ENCODE measurements at regions not wholly inside any gene's neighbourhood (a gene's known extent, or its start where the extent isn't known, plus 50 kb on each side); places are given as distances from the start of the nearest gene placed in this dataset.

DNA sequence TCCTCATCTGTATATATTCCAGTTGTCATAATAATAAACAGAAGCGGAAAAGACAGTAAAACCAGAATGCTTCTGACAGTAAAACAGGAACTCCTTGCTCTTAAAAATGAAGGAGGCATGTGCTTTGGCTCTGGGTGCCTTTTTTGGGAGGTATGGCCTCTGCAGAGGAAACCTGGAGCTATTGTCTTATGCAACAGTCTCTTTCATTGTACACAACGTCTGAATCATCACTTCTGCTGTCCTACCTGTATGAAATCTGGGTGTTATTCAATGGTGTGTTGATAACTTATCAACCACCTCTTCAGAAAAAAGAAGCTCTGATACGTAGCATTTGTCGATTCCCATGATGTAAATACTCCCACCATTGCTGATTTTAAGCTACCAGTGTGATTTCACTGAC lies 64.8 kb downstream of the CDCA7 start:
- DNase-seq, result no peak
- no peak for ATAC-seq

DNA sequence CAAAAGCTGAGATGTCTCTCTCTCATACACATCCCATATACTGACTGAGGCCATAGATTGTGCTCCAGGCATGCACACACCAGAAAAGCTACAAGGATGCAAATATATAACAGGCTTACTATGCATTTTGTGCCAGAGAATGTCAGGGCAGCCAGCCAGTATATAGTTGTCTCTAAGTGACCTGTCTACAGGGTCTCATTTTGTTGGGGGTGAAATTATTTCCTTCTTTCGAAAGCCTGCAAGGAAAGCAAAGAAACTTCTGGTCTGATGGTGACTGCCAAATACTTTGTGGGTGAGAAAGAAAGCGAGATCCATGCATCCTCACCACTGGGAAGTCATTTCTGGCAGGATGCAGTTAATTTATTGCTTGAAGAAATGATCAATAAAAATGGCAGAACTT lies 70.2 kb downstream of the CDCA7 start:
- ATAC-seq (no peak), DNase-seq (no peak)

DNA sequence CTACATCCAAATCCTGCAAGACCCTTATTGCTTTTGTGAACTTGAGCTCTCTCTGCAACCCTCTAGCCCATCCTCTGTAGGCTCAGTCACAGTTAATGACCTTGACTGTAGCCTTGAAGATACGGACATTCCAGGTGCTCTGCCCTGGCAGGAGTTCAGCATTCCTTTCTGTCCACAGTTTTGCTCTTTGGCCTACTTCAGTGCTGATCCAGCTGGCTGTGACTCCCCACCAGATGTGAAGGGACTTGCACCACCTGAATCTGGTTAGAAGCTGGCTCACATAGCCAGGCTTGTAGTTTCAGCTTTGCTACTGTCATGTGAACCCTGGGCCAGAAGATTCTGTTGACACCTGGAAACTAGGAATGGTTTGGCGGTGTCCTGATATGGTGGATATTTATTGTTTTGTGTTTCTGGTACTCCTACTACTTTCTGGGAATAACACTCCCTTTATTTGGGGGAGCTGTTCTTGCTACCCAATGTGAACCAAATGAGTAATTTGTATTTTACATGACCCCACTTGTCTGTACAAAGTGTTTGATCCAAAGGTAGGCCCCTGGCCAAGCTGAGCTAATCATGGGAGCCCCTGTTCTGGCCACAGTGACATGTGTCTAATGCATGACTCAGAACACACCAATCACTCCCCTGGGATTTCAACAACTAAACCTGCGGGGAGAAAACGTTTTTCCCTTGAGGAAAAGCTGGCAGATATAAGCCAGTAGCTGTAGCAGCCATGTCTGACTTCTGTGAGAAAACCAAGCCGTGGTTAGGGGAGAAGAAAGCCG lies 73.4 kb downstream of the CDCA7 start:
- no peak for DNase-seq
- no peak for ATAC-seq

DNA sequence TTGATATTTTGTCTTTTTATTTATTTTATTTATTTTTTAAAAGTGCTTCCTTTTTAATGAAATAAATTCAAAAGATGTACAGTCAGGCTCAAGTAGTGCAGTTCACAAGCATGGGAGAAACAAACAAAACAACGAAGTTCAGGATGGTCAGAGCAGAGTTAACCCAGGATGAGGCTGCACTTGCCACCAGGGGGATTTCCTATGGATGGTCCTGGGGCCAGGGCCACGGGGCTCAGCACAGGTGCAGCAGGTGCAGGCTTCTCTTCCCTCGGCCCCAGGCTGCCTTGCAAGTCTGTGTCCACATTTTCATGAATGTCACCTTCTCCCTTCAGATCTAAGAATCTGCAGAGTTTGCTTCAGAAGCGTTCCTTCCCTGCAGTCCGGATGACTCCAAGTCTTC lies 76.5 kb downstream of the CDCA7 start:
- ATAC-seq (no peak), DNase-seq (no peak)

DNA sequence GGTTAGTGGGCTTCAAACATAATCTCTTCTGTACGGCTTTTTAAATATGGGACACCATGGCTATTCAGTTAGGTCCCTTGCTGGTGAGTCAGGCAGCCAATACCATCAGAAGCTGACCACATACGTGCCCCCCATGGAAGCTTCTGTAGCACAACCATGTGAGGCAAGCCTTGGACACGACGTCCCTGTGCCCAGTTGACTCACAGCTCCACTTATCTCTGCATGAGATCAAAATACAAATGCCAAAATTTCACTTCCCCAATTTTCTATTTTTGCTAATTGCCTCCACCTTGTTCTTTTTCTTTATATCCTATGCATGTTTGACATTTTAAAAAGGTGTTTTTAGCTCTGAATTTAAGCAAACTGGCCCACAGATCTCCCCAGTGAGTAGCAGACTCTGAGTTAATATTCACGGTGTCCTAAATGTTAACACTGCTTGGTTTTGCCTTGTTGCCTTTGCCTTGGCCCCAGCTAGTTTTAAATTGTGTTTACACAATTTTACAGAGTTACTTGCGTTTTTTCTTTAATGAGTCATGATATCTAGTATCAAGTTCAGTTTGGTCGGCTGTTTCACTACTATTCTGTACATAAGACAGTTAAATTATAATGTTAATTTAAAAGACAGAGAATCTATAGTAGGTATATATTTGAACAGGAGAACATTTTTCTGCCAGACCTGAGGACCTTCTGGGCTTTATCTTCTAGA lies 77.5 kb downstream of the CDCA7 start:
- DNase-seq (no peak), ATAC-seq (no peak)

DNA sequence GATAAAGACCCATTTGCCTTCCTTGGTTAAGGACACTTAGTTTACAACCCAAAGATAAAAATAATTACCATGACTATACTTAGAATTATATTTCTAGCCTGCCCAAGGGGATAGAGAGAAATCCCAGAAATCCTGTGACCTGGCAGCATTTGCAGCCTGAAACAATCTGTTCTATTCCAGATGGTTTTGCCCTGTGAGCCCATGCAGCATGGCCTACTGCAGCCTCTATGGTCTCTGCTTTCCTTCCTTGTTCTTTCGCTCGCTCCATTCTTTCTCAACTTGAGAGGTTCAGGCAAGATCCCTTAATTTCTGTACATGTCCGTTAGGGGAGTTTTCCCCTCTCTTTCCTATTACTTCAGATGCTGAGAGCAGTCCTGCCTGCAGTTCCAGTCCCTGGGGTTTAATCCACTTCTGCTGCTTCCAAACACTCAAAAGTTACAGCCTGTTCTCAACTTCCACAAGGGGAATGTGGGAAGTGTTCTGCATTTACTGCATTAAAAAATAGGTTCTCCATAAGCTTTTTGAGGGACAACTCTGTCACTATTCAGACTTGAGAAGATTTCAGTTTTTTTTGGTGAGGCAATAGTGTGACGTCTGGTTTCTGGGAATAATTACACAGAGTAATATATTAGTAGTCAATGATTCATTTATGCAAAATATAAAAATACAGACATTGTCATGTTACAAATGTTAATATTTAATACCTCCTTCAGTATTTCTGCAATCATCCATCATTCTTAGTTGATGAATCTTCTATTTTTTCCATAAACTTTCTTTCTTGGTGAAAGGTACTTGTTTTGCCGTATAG lies 80.3 kb downstream of the CDCA7 start:
- DNase-seq (no peak), ATAC-seq (no peak)

DNA sequence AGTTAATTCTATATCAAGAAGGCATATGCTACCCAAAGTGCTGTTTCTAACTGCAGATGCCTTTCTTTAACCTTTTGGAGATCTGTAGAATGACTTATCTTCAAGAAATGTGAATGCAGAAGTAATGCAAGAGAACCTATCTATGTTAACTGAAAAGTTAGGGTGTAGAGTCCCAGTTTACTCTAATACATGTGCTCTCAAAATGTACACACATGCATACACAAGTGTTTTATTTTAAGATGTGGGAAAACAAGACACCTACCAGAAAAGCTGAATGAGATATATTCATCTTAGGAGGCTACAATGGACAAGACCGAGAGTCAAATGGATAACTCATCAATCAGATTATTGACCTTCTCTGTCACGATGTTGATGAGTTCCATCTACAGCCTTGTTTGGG lies 80.9 kb downstream of the CDCA7 start:
- no peak for ATAC-seq
- no peak for DNase-seq

DNA sequence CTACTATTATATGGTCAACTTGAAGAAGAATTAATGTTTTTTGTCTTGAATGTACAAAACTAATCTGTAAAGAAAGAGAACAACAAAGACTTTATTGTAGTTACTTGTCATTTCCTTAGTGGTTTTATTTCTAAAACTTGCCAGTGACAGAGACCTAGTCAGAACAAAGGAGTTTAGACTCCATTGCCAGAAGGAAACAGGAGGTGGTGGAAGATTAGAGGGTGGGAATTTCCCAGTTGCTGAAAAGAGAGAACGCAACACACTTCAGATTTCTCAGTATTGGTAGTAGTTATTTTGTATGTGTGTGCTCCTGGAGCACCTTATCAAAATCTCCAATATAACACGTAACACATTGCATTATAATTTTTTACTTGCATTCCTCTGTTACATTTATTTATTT lies 81.4 kb downstream of the CDCA7 start:
- ATAC-seq, result no peak

DNA sequence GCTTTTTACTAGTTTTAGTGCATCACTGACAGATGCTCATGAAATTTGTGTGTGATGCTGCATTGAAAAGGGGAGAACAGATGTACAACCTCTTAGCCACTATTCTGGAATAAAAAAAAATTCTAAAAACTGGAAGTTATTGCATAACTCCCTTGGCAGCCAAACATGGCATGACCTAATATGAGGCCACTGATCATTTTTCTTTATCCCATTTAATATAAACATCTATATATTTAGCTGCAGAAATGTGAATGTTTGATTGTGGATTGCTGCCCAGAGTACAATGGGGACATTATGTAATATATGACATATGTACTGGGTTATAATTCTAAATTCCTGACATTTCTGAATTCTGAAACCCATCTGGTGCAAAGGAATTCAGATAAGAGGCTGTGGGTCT lies 86.5 kb downstream of the CDCA7 start:
- ATAC-seq (no peak), DNase-seq (no peak)

More for the DNA sequence above, 81.4 kb downstream of the CDCA7 start:
- DNase-seq, result no peak

DNA sequence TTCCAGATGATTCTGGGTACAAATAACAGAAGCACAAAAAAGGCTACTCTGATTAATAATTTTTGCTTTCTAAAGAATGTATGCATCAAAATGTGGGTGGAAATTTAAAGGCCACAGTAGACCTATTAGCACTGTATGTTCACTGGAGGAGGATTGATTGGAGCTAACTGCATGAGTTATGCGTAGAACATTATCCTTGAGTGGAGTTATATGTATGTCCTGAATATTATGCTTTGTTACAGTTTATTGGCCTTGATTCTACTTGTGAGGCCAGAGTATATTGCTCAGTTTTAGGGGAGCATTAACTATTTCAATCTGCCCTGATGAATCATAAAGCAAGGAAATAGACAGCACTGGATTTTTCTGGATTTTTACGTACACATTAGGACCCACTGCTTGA lies 87.9 kb downstream of the CDCA7 start:
- no peak for ATAC-seq
- no peak for DNase-seq

DNA sequence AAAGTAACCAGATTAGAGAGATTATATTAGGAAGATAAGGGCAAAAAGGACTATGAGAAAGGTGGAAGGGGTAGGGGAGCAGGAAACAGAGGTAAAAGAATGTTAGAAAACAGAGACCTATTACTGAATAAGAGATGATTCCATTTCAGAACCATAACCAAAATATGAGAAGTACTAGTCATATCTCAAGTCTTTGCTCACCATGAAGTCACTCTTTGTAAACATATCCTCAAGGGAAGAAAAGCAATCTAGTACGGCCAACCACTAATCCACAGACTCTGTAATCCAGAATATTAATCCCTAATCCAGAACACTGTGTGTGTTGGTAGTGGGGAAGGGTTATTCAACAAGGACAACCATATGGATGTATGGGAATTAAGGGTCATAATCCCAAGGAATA lies 92.0 kb downstream of the CDCA7 start:
- ATAC-seq (no peak), DNase-seq (no peak)

DNA sequence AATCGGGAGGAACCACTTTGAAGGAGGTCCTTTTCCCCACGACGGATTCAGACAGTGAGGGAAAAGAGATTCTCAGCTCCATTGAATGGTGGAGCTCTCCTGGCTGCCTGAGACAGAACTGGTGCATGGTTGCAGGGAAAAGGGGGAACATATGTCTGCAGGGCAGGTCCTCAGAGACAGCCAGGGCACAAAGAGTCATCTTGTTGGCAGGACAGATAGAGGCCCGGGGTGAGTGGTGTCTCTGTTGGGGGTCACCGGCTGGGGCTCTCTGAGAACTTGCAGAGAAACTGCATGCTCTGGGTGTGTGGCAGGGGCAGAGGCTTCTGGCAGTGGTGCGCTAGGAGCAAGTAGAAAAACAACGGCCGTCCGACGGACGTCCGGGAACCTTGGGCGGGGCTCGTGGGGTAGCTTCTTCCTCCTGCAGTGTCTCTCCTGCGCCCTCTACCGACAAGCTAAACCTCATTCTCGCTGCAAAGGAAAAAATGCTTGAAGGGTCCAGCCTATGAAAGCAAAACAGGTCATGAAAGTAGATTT lies 94.3 kb downstream of the CDCA7 start:
- peak; percentile 75 for DNase-seq
- ATAC-seq, result peak; percentile 43

DNA sequence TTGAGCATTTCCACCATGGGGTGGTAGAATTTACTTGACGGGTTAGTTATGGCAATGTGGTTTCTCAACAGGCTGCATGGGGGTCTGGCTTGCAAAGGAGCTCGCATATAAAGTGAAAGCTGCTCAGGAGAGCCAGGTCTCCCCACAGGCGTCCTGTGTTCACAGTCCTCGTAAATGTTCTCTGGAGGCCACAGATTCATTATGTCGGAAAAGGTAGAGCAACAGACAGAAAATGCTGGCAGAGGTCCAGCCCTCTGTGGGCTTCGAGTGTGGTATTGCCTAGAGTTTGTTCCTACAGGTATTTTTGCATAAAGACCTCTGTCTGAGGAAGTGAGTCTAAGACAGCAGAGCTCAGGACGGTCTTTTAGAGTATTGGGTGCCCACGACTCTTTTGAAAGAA lies 96.4 kb downstream of the CDCA7 start:
- ATAC-seq (peak; percentile 43), DNase-seq (peak; percentile 16)

DNA sequence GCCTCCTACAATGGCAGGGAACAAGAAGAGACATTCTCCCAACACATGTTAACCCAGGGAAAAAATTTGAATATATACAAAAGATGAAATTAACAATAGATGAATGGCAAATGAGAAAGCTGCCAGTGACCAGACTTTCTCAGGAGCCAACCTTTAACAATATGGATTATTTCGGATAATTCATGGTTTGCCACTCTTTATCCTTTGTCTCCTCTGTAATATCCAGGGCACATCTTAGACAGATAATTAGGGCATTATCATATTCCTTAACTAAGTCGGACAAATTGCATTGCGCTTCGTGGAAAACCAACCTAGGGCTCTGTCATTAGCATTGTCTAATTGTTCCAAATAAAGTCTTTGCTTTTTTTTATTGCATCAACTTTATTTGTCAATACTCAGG lies 97.3 kb downstream of the CDCA7 start:
- no peak for ATAC-seq
- DNase-seq, result no peak

DNA sequence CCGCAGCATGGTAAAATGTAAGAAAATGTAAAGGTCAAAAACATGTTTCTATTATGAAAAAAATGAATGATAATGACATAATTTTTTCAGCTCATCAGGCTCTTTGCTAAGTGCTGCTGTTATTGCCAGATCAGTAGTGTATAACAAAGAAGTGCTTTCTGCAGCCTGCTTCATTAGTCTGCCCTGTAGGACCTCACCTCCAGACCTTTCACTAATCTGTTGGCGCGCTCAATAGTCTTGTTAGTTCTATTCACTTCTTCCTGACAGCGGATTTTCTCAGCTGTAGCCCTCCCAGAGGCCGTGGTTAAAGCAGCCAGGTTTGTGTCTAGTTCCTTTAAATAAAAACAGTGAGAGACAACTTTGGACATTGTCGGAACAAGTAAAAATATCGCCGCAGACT lies 97.7 kb downstream of the CDCA7 start:
- no peak for DNase-seq
- ATAC-seq, result no peak

DNA sequence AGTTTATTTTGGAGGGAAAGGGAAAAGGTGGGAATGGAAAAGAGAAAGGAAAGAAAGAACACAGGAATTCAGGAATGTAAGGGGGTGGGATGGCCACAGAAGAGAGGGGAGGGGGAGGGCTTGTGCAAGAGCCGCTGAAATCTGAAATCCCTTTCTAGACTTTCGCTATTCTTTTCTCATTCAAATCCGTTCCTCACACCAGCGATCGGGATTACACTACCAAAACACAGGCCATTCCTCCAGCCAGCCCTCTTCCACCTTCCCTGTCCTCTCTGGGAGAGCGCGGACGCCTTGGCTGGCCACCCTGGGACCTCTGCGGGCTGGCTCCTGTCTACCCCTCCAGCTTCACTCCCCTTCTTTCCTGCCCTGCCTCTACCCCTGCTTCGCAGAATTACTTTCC lies 102.3 kb downstream of the CDCA7 start:
- DNase-seq (no peak), ATAC-seq (no peak)

DNA sequence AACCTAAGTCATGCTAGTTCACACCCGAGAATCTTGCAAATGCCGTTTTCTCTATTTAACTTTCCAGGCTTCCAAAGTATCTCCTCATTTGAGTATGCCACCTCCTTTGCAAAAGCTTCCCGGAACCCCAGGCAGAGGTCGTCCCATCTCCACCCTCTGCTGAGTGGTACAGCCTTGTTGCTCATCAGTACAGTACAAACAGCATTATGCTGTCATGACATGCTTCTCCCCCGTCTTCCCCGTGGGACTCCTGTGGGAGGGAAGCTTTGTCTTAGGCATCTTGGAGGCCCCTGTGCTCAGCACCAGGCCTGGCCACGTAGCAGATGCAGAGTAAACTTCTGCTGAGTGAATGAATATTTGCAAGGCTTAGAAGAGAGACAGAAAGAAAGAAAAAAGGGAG lies 102.7 kb downstream of the CDCA7 start:
- ATAC-seq (no peak), DNase-seq (no peak)

DNA sequence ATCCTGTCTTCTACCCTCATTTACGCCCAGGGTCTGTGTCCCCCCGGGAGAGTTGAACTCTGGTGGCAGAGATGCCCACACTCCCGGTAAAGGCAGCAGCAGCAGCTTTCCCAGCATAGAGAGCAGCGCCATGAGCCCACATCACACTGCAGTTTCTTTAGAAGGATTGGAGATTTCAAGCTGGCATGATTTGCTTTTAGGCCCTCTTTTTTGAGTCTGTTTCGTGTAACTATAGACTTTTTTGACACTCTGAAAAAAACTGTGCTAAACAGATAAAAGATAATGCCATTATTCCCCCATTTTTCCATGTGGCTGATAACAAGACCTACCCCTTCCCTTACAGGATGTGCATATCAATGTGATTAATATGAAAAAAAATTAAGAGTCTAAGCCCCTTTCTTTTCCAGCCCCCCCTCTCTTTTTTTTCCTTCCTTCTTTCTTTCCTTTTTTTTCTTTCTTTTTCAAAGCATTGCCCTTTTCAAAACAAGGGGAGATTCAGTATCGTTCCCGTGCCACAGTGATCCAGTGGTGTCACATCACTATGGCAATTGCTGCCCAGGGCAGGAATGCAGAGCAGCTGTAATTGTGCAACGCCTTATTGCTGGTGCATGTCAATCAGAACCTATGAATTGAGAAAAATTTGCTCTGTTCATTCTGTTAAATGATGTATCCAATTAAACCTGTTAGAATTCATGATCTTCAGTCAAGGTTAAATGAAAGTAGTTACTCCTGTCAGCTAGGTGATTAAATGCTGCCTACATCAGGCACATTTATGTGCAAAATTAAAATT lies 104.5 kb downstream of the CDCA7 start:
- DNase-seq, result no peak
- ATAC-seq, result no peak

DNA sequence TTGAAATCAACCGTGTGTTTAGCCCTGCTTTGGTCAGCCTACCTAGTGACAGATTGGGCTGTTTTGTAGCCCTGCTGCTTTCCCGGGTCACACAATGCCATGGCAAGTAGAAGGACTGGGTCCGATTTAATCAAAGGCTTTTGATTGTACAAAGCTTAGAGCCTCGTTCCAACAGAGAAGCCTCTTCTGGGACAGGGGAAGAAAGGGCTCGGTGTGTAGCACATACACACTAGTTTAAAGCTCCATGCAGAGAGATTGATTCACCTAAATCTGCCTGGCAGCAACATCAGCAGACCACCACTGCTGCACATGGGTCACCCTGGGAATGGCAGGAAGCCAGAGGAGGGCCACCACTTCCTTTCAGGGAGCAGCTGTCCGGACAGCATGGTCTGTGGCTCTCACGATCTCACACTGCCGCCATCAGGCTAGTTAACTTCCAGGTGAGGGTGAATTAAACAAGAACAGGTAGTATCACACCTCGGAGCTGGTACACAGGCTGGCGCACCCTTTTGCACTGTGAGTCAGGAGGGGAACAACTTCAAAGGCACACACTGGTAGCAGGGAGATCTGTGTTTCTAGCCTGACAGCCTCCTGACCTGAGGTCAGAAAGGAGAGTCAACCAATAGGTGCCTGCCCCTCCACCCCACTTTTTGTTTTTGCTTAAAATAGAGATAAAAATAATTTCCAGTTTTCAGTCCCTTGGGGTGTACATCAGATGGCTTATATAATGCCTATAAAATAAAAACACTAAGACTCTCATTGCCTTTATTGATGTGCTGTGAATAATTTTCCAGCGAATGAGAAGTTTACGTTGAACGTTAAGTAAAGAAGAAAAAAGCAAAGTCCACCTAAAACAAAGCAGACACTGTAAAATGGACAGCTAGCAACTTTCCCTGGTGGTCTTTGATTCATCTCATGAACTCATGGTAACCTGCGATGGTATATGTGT lies 108.5 kb downstream of the CDCA7 start:
- ATAC-seq (no peak), DNase-seq (no peak)

DNA sequence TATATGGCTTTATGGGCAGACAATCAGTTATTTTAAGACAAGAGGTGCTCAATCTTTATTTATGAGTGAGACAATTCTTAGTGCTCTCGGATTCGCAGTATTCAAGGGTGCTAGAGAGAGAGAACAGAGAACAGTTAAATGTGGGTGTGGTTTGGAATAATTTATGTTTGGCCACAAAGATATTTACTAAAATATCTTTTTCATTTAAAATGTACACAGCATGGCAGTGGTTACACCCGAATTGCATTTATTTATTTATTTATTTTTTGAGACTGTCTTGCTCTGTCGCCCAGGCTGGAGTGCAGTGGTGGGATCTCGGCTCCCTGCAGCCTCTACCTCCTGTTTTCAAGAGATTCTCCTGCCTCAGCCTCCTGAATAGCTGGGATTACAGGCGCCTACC lies 109.2 kb downstream of the CDCA7 start:
- no peak for DNase-seq
- no peak for ATAC-seq

DNA sequence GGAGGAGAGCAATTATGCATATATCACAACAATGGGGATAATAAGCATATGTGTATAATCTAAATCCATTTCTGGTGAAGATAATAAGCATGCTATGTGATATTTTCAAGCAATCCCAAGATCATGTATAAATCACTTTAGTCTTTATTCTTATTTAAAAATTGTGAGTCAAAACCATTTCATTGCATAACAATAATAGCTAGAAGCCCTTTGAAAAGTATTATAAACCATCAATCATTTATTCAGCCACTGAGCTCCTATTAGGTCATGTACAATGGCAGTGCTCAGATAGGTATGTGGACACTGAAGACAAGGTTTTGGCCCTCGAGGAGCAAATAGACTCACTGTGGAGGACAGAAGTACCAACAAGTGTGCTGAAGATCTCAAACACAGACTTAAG lies 113.1 kb downstream of the CDCA7 start:
- ATAC-seq (no peak), DNase-seq (no peak)

Measured in stimulated activated naive CD8-positive, alpha-beta T cell treated with anti-CD3 and anti-CD28 coated beads, Interleukin-15, Interleukin-2, amounts not matched to agents 100 U/mL and 50 U/mL, for 24 hours (primary cell).